ENCODE measurements at regions not wholly inside any gene's neighbourhood (a gene's known extent, or its start where the extent isn't known, plus 50 kb on each side); places are given as distances from the start of the nearest gene placed in this dataset.

DNA sequence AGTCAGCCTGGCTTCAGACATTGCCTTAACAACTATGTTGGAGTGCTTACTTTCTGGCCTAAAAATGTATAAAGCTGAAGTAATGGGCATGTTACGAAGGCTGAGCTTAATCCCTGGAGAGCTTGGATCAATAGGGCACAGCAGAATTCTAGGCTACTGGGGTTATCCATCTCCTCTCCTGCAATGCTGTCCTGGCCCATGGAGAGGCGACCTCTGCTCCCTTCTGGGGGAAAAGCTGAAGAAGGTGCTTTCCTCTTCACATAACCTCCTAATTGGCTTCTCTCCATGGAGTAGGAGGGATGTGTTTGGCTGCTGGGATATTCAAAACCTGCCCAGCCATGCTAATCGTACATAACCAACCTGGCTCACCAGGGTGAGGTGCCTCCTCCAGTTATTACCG is 403.5 kb downstream of the DMRT2 start:
- TF ChIP-seq, protein P1, sequence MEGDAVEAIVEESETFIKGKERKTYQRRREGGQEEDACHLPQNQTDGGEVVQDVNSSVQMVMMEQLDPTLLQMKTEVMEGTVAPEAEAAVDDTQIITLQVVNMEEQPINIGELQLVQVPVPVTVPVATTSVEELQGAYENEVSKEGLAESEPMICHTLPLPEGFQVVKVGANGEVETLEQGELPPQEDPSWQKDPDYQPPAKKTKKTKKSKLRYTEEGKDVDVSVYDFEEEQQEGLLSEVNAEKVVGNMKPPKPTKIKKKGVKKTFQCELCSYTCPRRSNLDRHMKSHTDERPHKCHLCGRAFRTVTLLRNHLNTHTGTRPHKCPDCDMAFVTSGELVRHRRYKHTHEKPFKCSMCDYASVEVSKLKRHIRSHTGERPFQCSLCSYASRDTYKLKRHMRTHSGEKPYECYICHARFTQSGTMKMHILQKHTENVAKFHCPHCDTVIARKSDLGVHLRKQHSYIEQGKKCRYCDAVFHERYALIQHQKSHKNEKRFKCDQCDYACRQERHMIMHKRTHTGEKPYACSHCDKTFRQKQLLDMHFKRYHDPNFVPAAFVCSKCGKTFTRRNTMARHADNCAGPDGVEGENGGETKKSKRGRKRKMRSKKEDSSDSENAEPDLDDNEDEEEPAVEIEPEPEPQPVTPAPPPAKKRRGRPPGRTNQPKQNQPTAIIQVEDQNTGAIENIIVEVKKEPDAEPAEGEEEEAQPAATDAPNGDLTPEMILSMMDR (IDR thresholded peaks at IDR 0.05): no peak
- Mint-ChIP-seq H3K4me1 (ENCODE audit: low read depth) (peaks cover 4% of the 10 kb centered on the region), H3K27me3 (ENCODE audit: low read depth) (no peaks in the 10 kb centered on the region), H3K4me3 (ENCODE audit: unreplicated experiment) (no peak overlapping the region), H3K36me3 (ENCODE audit: low read depth) (no peaks in the 10 kb centered on the region), H3K9me3 (ENCODE audit: low read depth) (peaks cover 36% of the 10 kb centered on the region), H3K27ac (ENCODE audit: unreplicated experiment) (no peak overlapping the region)
- no peak for DNase-seq (ENCODE audit: low spot score)

DNA sequence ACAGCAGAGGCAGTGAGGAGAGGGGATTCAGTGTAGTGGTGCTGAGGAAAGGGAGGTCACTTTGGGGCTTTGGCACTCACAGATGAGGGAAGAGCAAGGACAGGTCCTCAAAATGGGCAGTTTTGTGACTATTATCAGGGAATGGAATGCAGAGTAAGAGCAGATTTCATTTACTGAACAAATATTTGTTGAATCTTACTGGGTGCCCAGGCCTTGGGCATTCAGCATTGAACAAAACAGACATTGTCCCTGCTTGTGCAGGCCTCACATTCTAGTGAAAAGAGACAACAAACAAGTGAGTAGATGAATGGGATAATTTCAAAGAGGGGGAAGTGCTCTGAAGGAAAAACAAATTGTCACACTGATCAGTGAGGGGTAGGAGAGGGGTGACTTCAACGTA is 404.1 kb downstream of the DMRT2 start:
- H3K4me1 Mint-ChIP-seq (ENCODE audit: low read depth): peaks cover 4% of the 10 kb centered on the region
- TF ChIP-seq, protein P1 (IDR thresholded peaks at IDR 0.05): no peak
- H3K27ac Mint-ChIP-seq (ENCODE audit: unreplicated experiment): no peak overlapping the region
- peaks cover 32% of the 10 kb centered on the region for H3K9me3 Mint-ChIP-seq (ENCODE audit: low read depth)
- H3K36me3 Mint-ChIP-seq (ENCODE audit: low read depth): no peaks in the 10 kb centered on the region
- no peak for DNase-seq (ENCODE audit: low spot score)
- H3K4me3 Mint-ChIP-seq (ENCODE audit: unreplicated experiment): no peak overlapping the region
- H3K27me3 Mint-ChIP-seq (ENCODE audit: low read depth): no peaks in the 10 kb centered on the region

DNA sequence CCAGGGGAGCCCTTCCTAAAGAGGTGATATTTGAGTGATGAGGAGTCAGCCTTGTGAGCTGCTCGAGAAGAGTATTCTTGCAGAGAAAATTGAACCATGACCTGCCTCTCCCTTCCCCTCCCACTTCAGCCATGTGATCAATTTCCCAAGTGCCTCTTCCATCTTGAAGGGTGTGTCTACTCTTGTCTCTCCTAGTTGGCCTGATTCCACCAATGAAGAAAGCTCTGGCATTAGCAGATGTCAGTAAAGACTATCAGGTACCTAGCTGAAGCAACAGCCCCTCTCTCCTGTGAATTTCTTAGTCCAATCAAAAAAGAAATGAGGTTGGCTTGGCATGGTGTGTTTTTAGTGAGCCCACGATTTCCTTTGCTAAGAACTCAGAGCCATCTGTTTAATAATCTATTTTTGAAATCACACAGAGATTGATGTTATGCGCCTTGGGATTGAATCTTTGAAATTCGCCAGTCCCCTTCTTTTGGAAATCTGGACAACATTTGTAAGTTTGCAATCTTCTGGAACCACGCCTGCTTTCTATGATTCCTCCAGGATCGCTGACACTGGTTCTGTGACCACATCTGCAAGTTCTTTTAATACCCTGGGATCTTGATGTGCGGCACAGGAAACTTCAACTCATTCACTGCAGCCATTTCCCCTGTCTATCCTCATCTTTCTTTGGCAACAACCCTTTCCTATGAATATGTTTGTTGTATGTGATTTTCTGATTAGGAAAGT is 404.6 kb downstream of the DMRT2 start:
- Mint-ChIP-seq H3K36me3 (ENCODE audit: low read depth) (no peaks in the 10 kb centered on the region), H3K27ac (ENCODE audit: unreplicated experiment) (no peak overlapping the region), H3K9me3 (ENCODE audit: low read depth) (peaks cover 29% of the 10 kb centered on the region), H3K4me1 (ENCODE audit: low read depth) (peaks cover 4% of the 10 kb centered on the region), H3K27me3 (ENCODE audit: low read depth) (no peaks in the 10 kb centered on the region), H3K4me3 (ENCODE audit: unreplicated experiment) (no peak overlapping the region)
- TF ChIP-seq, protein P1 (IDR thresholded peaks at IDR 0.05): no peak
- no peak for DNase-seq (ENCODE audit: low spot score)

DNA sequence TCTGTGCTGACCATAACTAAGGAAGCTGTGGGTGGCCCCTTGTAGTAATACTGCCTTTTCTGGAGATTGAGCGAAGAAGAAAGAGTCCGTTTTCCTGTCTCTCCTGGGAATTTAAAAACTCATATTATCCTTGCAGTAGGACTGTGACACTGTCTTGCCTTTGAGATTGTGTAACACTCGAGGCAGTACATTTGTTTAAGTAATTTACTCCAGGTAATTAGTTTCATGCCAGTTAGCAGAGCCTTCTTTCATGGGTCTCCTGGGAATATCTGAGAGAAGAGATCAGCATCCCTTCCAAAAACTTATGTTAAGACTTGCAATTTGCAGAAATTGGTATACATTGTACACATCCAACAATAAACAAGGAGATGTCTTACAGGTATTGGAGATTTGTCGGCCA is 405.6 kb downstream of the DMRT2 start:
- Mint-ChIP-seq H3K4me3 (ENCODE audit: unreplicated experiment) (no peak overlapping the region), H3K9me3 (ENCODE audit: low read depth) (peaks cover 31% of the 10 kb centered on the region), H3K36me3 (ENCODE audit: low read depth) (no peaks in the 10 kb centered on the region), H3K27me3 (ENCODE audit: low read depth) (no peaks in the 10 kb centered on the region), H3K27ac (ENCODE audit: unreplicated experiment) (no peak overlapping the region), H3K4me1 (ENCODE audit: low read depth) (peaks cover 4% of the 10 kb centered on the region)
- TF ChIP-seq, protein P1 (IDR thresholded peaks at IDR 0.05): no peak
- DNase-seq (ENCODE audit: low spot score): no peak

DNA sequence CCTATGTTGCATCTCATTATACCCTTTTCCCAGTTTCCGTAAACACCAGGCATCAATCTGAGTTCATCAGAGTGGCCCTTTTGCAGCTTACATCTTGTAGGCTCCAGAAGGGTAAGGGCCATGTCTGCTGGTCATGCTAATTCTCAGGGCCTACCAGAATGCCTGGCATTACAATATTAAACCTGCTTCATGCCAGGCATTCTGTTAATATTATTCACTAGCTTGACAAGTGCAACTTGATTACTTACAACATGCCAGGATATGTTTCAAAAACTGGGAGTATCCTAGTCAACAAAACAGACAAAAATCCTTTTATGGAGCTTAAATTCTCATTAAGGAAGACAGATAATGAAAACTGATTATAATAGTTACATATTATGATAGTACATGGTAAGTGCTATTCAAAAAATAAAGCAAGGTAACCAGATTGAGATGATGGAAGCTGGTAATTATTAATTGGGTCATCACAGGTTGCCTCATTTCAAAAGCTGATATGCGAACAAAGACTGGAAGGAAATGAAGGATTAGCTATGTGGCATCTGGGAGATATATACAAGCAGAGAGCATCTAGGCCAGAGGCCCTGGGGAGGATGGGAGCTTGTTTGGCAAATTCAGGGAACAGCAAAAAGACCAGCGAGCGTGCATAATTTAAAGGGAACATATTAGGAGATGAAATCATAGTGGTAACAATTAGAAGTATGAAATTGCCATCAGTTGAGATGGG is 406.3 kb downstream of the DMRT2 start:
- TF ChIP-seq, protein P1 (IDR thresholded peaks at IDR 0.05): no peak
- Mint-ChIP-seq H3K4me1 (ENCODE audit: low read depth) (peaks cover 4% of the 10 kb centered on the region), H3K27me3 (ENCODE audit: low read depth) (no peaks in the 10 kb centered on the region), H3K9me3 (ENCODE audit: low read depth) (peaks cover 31% of the 10 kb centered on the region), H3K36me3 (ENCODE audit: low read depth) (no peaks in the 10 kb centered on the region), H3K4me3 (ENCODE audit: unreplicated experiment) (no peak overlapping the region), H3K27ac (ENCODE audit: unreplicated experiment) (no peak overlapping the region)
- DNase-seq (ENCODE audit: low spot score): no peak
